ENCODE measurements at regions not wholly inside any gene's neighbourhood (a gene's known extent, or its start where the extent isn't known, plus 50 kb on each side); places are given as distances from the start of the nearest gene placed in this dataset.

- no peaks in the 10 kb centered on the region for H3K27me3 ChIP-seq
- 88 to 95% methylated on average over 8 of the region's 8 CpGs for WGBS, 2 donors
- intact Hi-C loops (cut with DNase I) = no loop called here
- DNase-seq = no peak
- no peaks in the 10 kb centered on the region for H3K36me3 ChIP-seq (replicated peaks in 1 of 2; ENCODE audit: insufficient read depth in 1 of 2, low read depth in 2 of 2)
- no peaks in the 10 kb centered on the region for H3K9me3 ChIP-seq
- no peak overlapping the region for H3K27ac ChIP-seq
- no peaks in the 10 kb centered on the region for H3K4me1 ChIP-seq
- TF ChIP-seq, protein P1, sequence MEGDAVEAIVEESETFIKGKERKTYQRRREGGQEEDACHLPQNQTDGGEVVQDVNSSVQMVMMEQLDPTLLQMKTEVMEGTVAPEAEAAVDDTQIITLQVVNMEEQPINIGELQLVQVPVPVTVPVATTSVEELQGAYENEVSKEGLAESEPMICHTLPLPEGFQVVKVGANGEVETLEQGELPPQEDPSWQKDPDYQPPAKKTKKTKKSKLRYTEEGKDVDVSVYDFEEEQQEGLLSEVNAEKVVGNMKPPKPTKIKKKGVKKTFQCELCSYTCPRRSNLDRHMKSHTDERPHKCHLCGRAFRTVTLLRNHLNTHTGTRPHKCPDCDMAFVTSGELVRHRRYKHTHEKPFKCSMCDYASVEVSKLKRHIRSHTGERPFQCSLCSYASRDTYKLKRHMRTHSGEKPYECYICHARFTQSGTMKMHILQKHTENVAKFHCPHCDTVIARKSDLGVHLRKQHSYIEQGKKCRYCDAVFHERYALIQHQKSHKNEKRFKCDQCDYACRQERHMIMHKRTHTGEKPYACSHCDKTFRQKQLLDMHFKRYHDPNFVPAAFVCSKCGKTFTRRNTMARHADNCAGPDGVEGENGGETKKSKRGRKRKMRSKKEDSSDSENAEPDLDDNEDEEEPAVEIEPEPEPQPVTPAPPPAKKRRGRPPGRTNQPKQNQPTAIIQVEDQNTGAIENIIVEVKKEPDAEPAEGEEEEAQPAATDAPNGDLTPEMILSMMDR (IDR thresholded peaks at IDR 0.05) = no peak
- no peak for TF ChIP-seq POLR2A (IDR thresholded peaks at IDR 0.05)
- H3K4me3 ChIP-seq = no peak overlapping the region
- no peak for ATAC-seq
Measured at GRCh38 chr20:53685070-53685595, 91.5 kb upstream of the ZNF217 start.

GRCh38 chr20:53683506-53683905, 89.9 kb upstream of the ZNF217 start:
- H3K27me3 ChIP-seq = no peaks in the 10 kb centered on the region
- intact Hi-C loops (cut with DNase I) = no loop called here
- H3K27ac ChIP-seq = no peak overlapping the region
- DNase-seq = no peak
- peaks cover 15% of the 10 kb centered on the region for H3K4me1 ChIP-seq
- no peaks in the 10 kb centered on the region for H3K36me3 ChIP-seq (replicated peaks in 1 of 2; ENCODE audit: insufficient read depth in 1 of 2, low read depth in 2 of 2)
- no peak overlapping the region for H3K4me3 ChIP-seq
- no peaks in the 10 kb centered on the region for H3K9me3 ChIP-seq
- TF ChIP-seq, protein P1 (IDR thresholded peaks at IDR 0.05) = no peak
- TF ChIP-seq POLR2A (IDR thresholded peaks at IDR 0.05) = no peak
- 88 to 95% methylated on average over 3 of the region's 3 CpGs for WGBS, 2 donors
- no peak for ATAC-seq

DNA sequence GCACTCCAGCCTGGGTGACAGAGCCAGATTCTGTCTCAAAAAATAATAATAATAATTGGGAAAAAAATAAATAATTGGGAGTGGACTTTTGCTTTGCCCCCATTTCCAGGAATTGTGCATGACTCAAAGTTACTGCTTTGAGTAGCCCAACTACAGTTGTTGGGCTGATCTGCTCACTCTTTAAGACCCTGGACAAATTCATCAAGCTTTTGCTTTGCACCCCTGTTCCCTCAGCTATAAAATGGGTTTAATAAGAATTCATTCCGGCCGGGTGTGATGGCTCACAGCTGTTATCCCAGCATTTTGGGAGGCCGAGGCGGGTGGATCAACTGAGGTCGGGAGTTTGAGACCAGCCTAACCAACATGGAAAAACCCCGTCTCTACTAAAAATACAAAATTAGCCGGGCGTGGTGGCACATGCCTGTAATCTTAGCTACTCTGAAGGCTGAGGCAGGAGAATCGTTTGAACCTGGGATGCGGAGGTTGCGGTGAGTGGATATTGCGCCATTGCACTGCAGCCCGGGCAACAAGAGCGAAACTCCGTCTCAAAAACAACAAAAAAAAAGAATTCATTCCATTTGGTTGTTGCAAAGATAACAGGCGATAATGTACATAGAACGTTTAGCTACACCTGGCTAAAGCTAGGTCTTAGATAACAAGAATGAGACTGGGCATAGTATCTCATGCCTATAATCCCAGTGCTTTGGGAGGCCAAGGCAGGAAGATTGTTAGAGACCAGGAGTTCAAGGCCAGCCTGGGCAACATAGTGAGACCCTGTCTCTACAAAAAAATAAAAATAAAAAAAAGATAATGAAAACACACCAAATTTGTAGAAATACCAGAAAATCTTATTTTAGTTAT, 87.9 kb upstream of the ZNF217 start:
- Histone ChIP-seq H3K4me1 (peaks cover 32% of the 10 kb centered on the region), H3K9me3 (no peaks in the 10 kb centered on the region), H3K27ac (peak overlapping the region in 1 of 4 donors; percentile 66), H3K36me3 (replicated peaks in 1 of 2; ENCODE audit: insufficient read depth in 1 of 2, low read depth in 2 of 2) (no peaks in the 10 kb centered on the region), H3K27me3 (no peaks in the 10 kb centered on the region), H3K4me3 (no peak overlapping the region)
- peak in 3 of 4 donors; percentile 25 to 40 (median 31) for DNase-seq
- no peak for ATAC-seq
- TF ChIP-seq, protein P1 (IDR thresholded peaks at IDR 0.05) = no peak
- TF ChIP-seq POLR2A (IDR thresholded peaks at IDR 0.05) = no peak
- WGBS, 2 donors = 50 to 75% methylated on average over 17 of the region's 17 CpGs
- intact Hi-C loops (cut with DNase I) = no loop called here

- intact Hi-C loops (cut with DNase I) = no loop called here
- TF ChIP-seq, protein P1 (IDR thresholded peaks at IDR 0.05) = no peak
- no peak for TF ChIP-seq POLR2A (IDR thresholded peaks at IDR 0.05)
- peaks cover 32% of the 10 kb centered on the region for H3K4me1 ChIP-seq
- no peak overlapping the region for H3K4me3 ChIP-seq
- no peak for DNase-seq
- no peaks in the 10 kb centered on the region for H3K27me3 ChIP-seq
- no peaks in the 10 kb centered on the region for H3K9me3 ChIP-seq
- ATAC-seq = no peak
- no peaks in the 10 kb centered on the region for H3K36me3 ChIP-seq (replicated peaks in 1 of 2; ENCODE audit: insufficient read depth in 1 of 2, low read depth in 2 of 2)
- peak overlapping the region in 2 of 4 donors; percentile 66 to 73 for H3K27ac ChIP-seq
- WGBS, 2 donors = 57 to 70% methylated on average over 7 of the region's 7 CpGs
Measured at GRCh38 chr20:53679597-53680309, 86.1 kb upstream of the ZNF217 start.

Measured in body of pancreas (tissue), 4 donors.